Keratinocyte (primary cell): ENCODE measurements at regions not wholly inside any gene's neighbourhood (a gene's known extent, or its start where the extent isn't known, plus 50 kb on each side); places are given as distances from the start of the nearest gene placed in this dataset.

Experiments used
- EZH2 ChIP-seq: IDR thresholded peaks from one replicate; pipeline ENCODE4 v1.6.1; 2012; ENCODE audit warnings: inconsistent platforms, mild to moderate bottlenecking, low read length, moderate library complexity
- TF ChIP-seq, protein P1 (sequence below), 3 experiments: IDR thresholded peaks in 1 of 3; conservative IDR thresholded peaks in 1 of 3; optimal IDR thresholded peaks in 1 of 3; 2 replicates in 2 of 3; 3 replicates in 1 of 3; pipeline versions ENCODE3 to v1.5.1; 2011; ENCODE audit warnings: low read length in 3 of 3, mild to moderate bottlenecking in 3 of 3, moderate library complexity in 2 of 3, control low read depth in 1 of 3, inconsistent platforms in 1 of 3; ENCODE audit not compliant: insufficient read depth in 2 of 3; ENCODE audit errors: extremely low read depth in 1 of 3

DNA sequence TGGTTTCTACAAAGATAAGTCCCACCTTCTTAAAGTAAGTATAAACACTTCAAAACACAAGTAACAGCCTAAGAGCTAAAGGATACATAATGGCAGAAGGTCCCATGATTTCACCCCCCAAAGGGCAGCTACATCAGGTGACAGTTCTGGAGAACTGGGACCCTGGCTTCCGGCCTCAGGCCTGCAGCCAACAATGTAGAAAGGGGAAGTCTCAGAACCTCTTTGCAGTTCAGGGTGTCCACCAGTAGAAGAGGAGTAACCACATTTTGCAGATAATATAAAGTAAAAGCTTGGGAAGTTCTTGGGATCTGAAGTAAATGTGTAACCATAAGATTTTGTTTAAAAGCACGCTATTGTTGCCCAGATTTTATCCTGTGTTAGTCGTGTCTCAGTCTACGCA lies 267.4 kb upstream of the VLDLR start:
- TF ChIP-seq, protein P1, sequence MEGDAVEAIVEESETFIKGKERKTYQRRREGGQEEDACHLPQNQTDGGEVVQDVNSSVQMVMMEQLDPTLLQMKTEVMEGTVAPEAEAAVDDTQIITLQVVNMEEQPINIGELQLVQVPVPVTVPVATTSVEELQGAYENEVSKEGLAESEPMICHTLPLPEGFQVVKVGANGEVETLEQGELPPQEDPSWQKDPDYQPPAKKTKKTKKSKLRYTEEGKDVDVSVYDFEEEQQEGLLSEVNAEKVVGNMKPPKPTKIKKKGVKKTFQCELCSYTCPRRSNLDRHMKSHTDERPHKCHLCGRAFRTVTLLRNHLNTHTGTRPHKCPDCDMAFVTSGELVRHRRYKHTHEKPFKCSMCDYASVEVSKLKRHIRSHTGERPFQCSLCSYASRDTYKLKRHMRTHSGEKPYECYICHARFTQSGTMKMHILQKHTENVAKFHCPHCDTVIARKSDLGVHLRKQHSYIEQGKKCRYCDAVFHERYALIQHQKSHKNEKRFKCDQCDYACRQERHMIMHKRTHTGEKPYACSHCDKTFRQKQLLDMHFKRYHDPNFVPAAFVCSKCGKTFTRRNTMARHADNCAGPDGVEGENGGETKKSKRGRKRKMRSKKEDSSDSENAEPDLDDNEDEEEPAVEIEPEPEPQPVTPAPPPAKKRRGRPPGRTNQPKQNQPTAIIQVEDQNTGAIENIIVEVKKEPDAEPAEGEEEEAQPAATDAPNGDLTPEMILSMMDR (optimal IDR thresholded peaks at IDR 0.05 in 1 of 3, IDR thresholded peaks at IDR 0.05 in 1 of 3, conservative IDR thresholded peaks at IDR 0.05 in 1 of 3; ENCODE audit: extremely low read depth in 1 of 3, insufficient read depth in 2 of 3, low read length in 3 of 3), result no peak
- no peak for TF ChIP-seq EZH2
